ENCODE measurements at regions not wholly inside any gene's neighbourhood (a gene's known extent, or its start where the extent isn't known, plus 50 kb on each side); places are given as distances from the start of the nearest gene placed in this dataset.

GRCh38 chr2:143823876-143824275 is 694.7 kb downstream of the ARHGAP15 start:
- peaks cover 5% of the 10 kb centered on the region for H3K4me1 ChIP-seq
- H3K4me3 ChIP-seq = no peak overlapping the region
- H3K27me3 ChIP-seq (ENCODE audit: low read depth) = no peaks in the 10 kb centered on the region
- no peaks in the 10 kb centered on the region for H3K36me3 ChIP-seq
- intact Hi-C loops (cut with micrococcal nuclease) = no loop called here
- no peak for TF ChIP-seq CTCF (IDR thresholded peaks at IDR 0.05; ENCODE audit: borderline replicate concordance)
- no peak overlapping the region for H3K27ac ChIP-seq (replicated peaks)
- H3K9me3 ChIP-seq (replicated peaks) = no peaks in the 10 kb centered on the region
- no peak for DNase-seq

- peaks cover 5% of the 10 kb centered on the region for H3K4me1 ChIP-seq
Observed at GRCh38 chr2:143823296-143823695, 694.1 kb downstream of the ARHGAP15 start.

GRCh38 chr2:143822736-143823135 is 693.5 kb downstream of the ARHGAP15 start:
- Histone ChIP-seq H3K4me3 (no peak overlapping the region), H3K27me3 (ENCODE audit: low read depth) (no peaks in the 10 kb centered on the region), H3K9me3 (replicated peaks) (no peaks in the 10 kb centered on the region), H3K36me3 (no peaks in the 10 kb centered on the region), H3K4me1 (peaks cover 5% of the 10 kb centered on the region), H3K27ac (replicated peaks) (no peak overlapping the region)
- DNase-seq = no peak
- intact Hi-C loops (cut with micrococcal nuclease) = no loop called here
- TF ChIP-seq CTCF (IDR thresholded peaks at IDR 0.05; ENCODE audit: borderline replicate concordance) = no peak

More at GRCh38 chr2:143823296-143823695, 694.1 kb downstream of the ARHGAP15 start:
- no peak overlapping the region for H3K27ac ChIP-seq (replicated peaks)
- no peak overlapping the region for H3K4me3 ChIP-seq
- no peaks in the 10 kb centered on the region for H3K36me3 ChIP-seq
- TF ChIP-seq CTCF (IDR thresholded peaks at IDR 0.05; ENCODE audit: borderline replicate concordance) = no peak
- no peak for DNase-seq
- no peaks in the 10 kb centered on the region for H3K9me3 ChIP-seq (replicated peaks)
- no peaks in the 10 kb centered on the region for H3K27me3 ChIP-seq (ENCODE audit: low read depth)
- intact Hi-C loops (cut with micrococcal nuclease) = no loop called here

- no peak for DNase-seq
- no peak overlapping the region for H3K4me3 ChIP-seq
- H3K27me3 ChIP-seq (ENCODE audit: low read depth) = no peaks in the 10 kb centered on the region
Observed at GRCh38 chr2:143819764-143820163, 690.5 kb downstream of the ARHGAP15 start.

GRCh38 chr2:143819190-143819735 is 690.0 kb downstream of the ARHGAP15 start:
- intact Hi-C loops (cut with micrococcal nuclease) = no loop called here
- no peak for TF ChIP-seq CTCF (IDR thresholded peaks at IDR 0.05; ENCODE audit: borderline replicate concordance)
- no peak overlapping the region for H3K4me3 ChIP-seq
- no peaks in the 10 kb centered on the region for H3K36me3 ChIP-seq
- H3K27ac ChIP-seq (replicated peaks) = no peak overlapping the region
- no peaks in the 10 kb centered on the region for H3K27me3 ChIP-seq (ENCODE audit: low read depth)
- H3K4me1 ChIP-seq = peaks cover 5% of the 10 kb centered on the region
- DNase-seq = no peak
- no peaks in the 10 kb centered on the region for H3K9me3 ChIP-seq (replicated peaks)

More at GRCh38 chr2:143819764-143820163, 690.5 kb downstream of the ARHGAP15 start:
- TF ChIP-seq CTCF (IDR thresholded peaks at IDR 0.05; ENCODE audit: borderline replicate concordance) = no peak
- Histone ChIP-seq H3K9me3 (replicated peaks) (no peaks in the 10 kb centered on the region), H3K36me3 (no peaks in the 10 kb centered on the region), H3K27ac (replicated peaks) (no peak overlapping the region), H3K4me1 (peaks cover 5% of the 10 kb centered on the region)
- intact Hi-C loops (cut with micrococcal nuclease) = no loop called here
